ENCODE measurements at regions not wholly inside any gene's neighbourhood (a gene's known extent, or its start where the extent isn't known, plus 50 kb on each side); places are given as distances from the start of the nearest gene placed in this dataset.

- DNase-seq (ENCODE audit: missing footprints) (no peak), ATAC-seq (no peak)
- intact Hi-C loops (cut with DNase I), result no loop called here
Measured at GRCh38 chr13:62294244-62294643, 878.6 kb upstream of the PCDH20 start.

DNA sequence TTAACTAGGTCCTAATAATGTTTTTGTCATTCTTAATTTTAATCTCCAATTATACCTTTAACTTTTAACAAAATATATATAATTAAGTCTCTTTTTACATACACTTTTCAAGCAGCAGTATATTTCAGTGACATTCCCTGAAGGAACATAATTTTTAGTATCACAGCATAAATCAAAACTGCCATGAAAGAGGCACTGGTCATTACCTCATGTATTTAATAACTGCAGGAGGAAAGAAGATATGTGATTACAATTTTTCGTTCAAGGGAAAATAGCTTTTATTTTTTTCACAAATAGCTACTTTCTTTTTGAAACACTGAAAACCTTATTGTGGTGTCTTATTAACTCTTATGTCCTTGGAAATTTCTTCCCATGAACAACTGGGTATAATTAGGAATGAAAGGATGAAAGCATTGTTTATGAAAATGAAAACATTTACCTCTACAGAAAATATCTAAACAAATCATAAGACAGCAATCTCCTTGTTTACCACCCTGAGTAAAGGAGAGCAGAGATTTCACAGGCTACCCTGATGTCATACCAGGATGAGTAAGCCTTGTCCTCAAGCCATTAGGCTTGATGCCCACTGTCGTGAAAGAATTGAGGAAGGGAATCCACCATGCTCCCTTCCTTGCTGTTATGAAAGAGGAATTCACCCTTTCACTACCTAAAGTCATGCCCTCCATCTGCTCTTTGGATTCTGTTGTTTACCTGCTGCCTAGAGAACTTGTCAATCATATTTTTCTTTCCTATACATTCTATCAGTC is 877.2 kb upstream of the PCDH20 start:
- DNase-seq (ENCODE audit: missing footprints), result no peak
- ATAC-seq, result no peak
- intact Hi-C loops (cut with DNase I), result no loop called here

- DNase-seq (ENCODE audit: missing footprints) (no peak), ATAC-seq (no peak)
- intact Hi-C loops (cut with DNase I), result no loop called here
Measured at GRCh38 chr13:62290542-62290941, 874.9 kb upstream of the PCDH20 start.

GRCh38 chr13:62287764-62288163 is 872.1 kb upstream of the PCDH20 start:
- no peak for ATAC-seq
- intact Hi-C loops (cut with DNase I), result no loop called here
- DNase-seq (ENCODE audit: missing footprints), result no peak

GRCh38 chr13:62280590-62280989 is 864.9 kb upstream of the PCDH20 start:
- no peak for DNase-seq (ENCODE audit: missing footprints)
- ATAC-seq, result no peak
- intact Hi-C loops (cut with DNase I), result no loop called here

DNA sequence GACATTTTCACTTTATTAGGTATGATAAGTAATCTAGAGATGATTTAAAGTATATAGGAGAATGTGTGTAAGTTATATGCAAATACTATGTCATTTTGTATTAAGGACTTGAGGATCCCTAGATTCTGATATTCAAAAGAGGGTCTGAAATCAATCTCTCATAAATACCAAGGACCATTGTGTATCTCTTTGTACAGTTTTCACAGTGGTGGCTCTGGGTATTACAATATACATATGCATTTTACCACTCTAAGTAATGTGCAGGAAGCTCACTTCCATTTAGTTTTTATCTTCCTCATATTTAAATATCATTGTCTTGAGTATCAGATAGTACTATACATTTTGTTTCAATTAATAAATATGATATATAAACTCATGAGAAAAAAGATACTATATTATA is 862.6 kb upstream of the PCDH20 start:
- DNase-seq (ENCODE audit: missing footprints) (no peak), ATAC-seq (no peak)
- intact Hi-C loops (cut with DNase I), result no loop called here

- ATAC-seq, result no peak
- intact Hi-C loops (cut with DNase I), result no loop called here
Measured at GRCh38 chr13:62251734-62252133, 836.1 kb upstream of the PCDH20 start.

GRCh38 chr13:62250501-62251201 is 835.0 kb upstream of the PCDH20 start:
- intact Hi-C loops (cut with DNase I), result no loop called here
- no peak for ATAC-seq

More at GRCh38 chr13:62251734-62252133, 836.1 kb upstream of the PCDH20 start:
- DNase-seq (ENCODE audit: missing footprints), result no peak

GRCh38 chr13:62246581-62246980 is 830.9 kb upstream of the PCDH20 start:
- ATAC-seq (no peak), DNase-seq (ENCODE audit: missing footprints) (no peak)
- intact Hi-C loops (cut with DNase I), result no loop called here

More at GRCh38 chr13:62250501-62251201, 835.0 kb upstream of the PCDH20 start:
- DNase-seq (ENCODE audit: missing footprints), result no peak

DNA sequence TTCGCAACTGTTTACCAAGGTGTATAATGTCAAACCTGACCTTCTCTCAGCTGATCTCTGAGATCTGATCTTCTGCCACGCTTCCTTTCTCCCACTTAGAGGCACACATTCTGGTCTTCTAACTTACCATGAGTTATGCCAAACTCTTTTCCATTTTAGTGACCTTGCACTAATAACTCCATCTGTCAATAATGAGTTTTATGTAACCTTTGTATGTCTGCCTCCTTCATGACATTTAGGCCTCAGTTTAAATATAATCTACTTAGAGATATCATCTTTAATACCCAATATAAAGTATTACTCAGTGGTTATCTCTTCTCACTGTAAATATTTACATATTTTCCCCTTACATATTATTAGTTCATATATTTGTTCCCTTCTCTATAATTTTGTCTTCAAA is 827.5 kb upstream of the PCDH20 start:
- intact Hi-C loops (cut with DNase I), result no loop called here
- ATAC-seq, result no peak
- no peak for DNase-seq (ENCODE audit: missing footprints)

- no peak for ATAC-seq
- intact Hi-C loops (cut with DNase I), result no loop called here
- DNase-seq (ENCODE audit: missing footprints), result no peak
Measured at GRCh38 chr13:62234780-62235440, 819.3 kb upstream of the PCDH20 start.

- intact Hi-C loops (cut with DNase I), result no loop called here
- DNase-seq (ENCODE audit: missing footprints) (no peak), ATAC-seq (no peak)
Measured at GRCh38 chr13:62210951-62211350, 795.3 kb upstream of the PCDH20 start.

- ATAC-seq, result no peak
- no peak for DNase-seq (ENCODE audit: missing footprints)
- intact Hi-C loops (cut with DNase I), result no loop called here
Measured at GRCh38 chr13:62209529-62209928, 793.9 kb upstream of the PCDH20 start.

- ATAC-seq (no peak), DNase-seq (ENCODE audit: missing footprints) (no peak)
- intact Hi-C loops (cut with DNase I), result no loop called here
Measured at GRCh38 chr13:62207388-62207787, 791.7 kb upstream of the PCDH20 start.

GRCh38 chr13:62206165-62206564 is 790.5 kb upstream of the PCDH20 start:
- DNase-seq (ENCODE audit: missing footprints), result no peak
- intact Hi-C loops (cut with DNase I), result no loop called here
- ATAC-seq, result no peak

DNA sequence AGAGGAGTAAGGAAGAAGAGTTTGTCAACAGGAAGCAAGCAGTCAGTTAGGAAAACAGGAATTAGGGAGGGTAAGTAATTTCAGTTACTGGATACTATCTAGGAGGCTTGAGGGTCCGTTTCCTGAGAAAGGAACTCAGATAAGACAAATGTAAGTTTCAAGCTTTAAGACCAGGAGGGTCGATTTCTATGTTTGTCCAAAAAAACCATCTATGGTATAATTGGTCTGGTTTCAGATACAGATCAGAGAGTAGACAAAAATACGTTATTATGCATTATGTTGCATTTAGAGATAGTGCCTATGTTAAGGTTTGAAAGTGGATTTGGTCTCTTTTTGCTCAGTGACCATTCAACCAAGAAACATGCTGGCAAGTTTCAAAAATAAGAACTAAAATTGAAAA is 789.6 kb upstream of the PCDH20 start:
- intact Hi-C loops (cut with DNase I), result no loop called here
- DNase-seq (ENCODE audit: missing footprints) (no peak), ATAC-seq (no peak)

- no peak for DNase-seq (ENCODE audit: missing footprints)
- intact Hi-C loops (cut with DNase I), result no loop called here
- no peak for ATAC-seq
Measured at GRCh38 chr13:62194371-62194770, 778.7 kb upstream of the PCDH20 start.

DNA sequence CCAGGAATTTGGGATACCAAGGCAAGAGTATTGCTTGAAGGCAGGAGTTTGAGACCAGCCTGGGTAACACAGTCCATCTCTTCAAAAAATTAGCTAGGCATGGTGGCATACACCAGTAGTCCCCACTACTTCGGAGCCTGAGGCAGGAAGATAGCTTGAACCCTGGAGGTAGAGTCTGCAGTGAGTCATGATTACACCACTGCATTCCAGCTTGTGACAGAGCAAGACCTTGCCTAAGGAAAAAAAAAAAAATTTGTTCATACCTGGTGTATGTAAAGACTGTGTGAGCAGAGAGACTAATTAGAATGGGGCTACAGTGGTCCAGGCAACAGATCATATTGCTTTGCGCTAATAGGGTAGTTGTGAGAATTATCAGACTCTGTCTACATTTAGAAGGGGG is 778.3 kb upstream of the PCDH20 start:
- intact Hi-C loops (cut with DNase I), result no loop called here
- DNase-seq (ENCODE audit: missing footprints), result no peak
- no peak for ATAC-seq

DNA sequence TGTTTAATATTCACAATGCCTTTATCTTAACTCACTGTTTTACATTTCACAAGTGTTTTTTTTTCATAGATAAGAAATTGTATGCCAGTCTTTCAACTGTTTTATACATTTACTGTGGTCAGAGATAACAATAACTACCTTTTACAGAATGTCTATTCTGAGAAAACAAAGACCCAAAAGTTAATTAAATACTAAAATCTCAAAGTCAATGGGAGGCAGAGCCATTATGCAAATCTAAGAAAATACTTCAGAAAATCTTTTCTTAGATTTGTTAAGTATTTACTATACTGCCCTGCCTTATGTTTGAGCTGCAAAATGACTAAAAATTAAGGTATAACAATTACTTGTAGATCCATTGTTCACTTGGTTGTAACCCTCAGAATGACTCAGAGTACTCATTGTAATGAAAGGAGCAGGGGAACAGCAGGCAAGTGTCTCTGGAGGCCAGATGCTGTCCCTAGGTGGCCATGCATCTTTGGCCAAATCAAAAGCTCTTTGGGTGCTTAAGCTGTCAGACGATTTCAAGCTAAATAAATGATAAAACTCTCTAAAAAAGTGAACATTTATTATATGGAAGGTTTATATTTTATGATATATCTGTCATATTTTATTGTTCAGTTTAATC is 770.1 kb upstream of the PCDH20 start:
- no peak for DNase-seq (ENCODE audit: missing footprints)
- intact Hi-C loops (cut with DNase I), result no loop called here
- no peak for ATAC-seq

GRCh38 chr13:62176051-62176450 is 760.4 kb upstream of the PCDH20 start:
- ATAC-seq (no peak), DNase-seq (ENCODE audit: missing footprints) (no peak)
- intact Hi-C loops (cut with DNase I), result no loop called here

Data from Right ventricle myocardium inferior (tissue), 1 donor.